ENCODE measurements at regions not wholly inside any gene's neighbourhood (a gene's known extent, or its start where the extent isn't known, plus 50 kb on each side); places are given as distances from the start of the nearest gene placed in this dataset.

GRCh38 chr5:3794611-3795010 lies 199.0 kb downstream of the IRX1 start:
- H3K4me3 ChIP-seq = no peak overlapping the region
- no peaks in the 10 kb centered on the region for H3K27me3 ChIP-seq
- no peak for ATAC-seq (ENCODE audit: low FRiP score in 2 of 2)
- no peak for DNase-seq
- H3K9me3 ChIP-seq = no peaks in the 10 kb centered on the region
- H3K36me3 ChIP-seq = no peaks in the 10 kb centered on the region
- 91 to 100% methylated on average over 1 of the region's 1 CpG for WGBS, 2 donors
- no peak overlapping the region for H3K27ac ChIP-seq
- H3K4me1 ChIP-seq = no peaks in the 10 kb centered on the region
- no peak for TF ChIP-seq POLR2A (IDR thresholded peaks at IDR 0.05)
- TF ChIP-seq POLR2AphosphoS5 (IDR thresholded peaks at IDR 0.05) = no peak
- TF ChIP-seq EP300 (IDR thresholded peaks at IDR 0.05) = no peak
- TF ChIP-seq CTCF (IDR thresholded peaks at IDR 0.05) = no peak

GRCh38 chr5:3796736-3797135 lies 201.1 kb downstream of the IRX1 start:
- Histone ChIP-seq H3K27ac (no peak overlapping the region), H3K27me3 (no peaks in the 10 kb centered on the region), H3K4me1 (no peaks in the 10 kb centered on the region), H3K9me3 (no peaks in the 10 kb centered on the region), H3K36me3 (no peaks in the 10 kb centered on the region), H3K4me3 (no peak overlapping the region)
- no peak for ATAC-seq (ENCODE audit: low FRiP score in 2 of 2)
- TF ChIP-seq POLR2AphosphoS5 (IDR thresholded peaks at IDR 0.05) (no peak), POLR2A (IDR thresholded peaks at IDR 0.05) (no peak), CTCF (IDR thresholded peaks at IDR 0.05) (no peak), EP300 (IDR thresholded peaks at IDR 0.05) (no peak)
- WGBS, 2 donors = 78 to 88% methylated on average over 2 to 3 of the region's 3 CpGs
- no peak for DNase-seq

GRCh38 chr5:3801967-3802366 lies 206.3 kb downstream of the IRX1 start:
- Histone ChIP-seq H3K27me3 (no peaks in the 10 kb centered on the region), H3K36me3 (no peaks in the 10 kb centered on the region), H3K4me1 (no peaks in the 10 kb centered on the region), H3K9me3 (no peaks in the 10 kb centered on the region), H3K27ac (no peak overlapping the region), H3K4me3 (no peak overlapping the region)
- no peak for DNase-seq
- 82 to 93% methylated on average over 2 of the region's 2 CpGs for WGBS, 2 donors
- no peak for ATAC-seq (ENCODE audit: low FRiP score in 2 of 2)
- TF ChIP-seq POLR2AphosphoS5 (IDR thresholded peaks at IDR 0.05) (no peak), CTCF (IDR thresholded peaks at IDR 0.05) (no peak), POLR2A (IDR thresholded peaks at IDR 0.05) (no peak), EP300 (IDR thresholded peaks at IDR 0.05) (no peak)

- WGBS, 2 donors = 79 to 80% methylated on average over 3 to 4 of the region's 4 CpGs
- Histone ChIP-seq H3K4me1 (no peaks in the 10 kb centered on the region), H3K27me3 (no peaks in the 10 kb centered on the region), H3K4me3 (no peak overlapping the region), H3K36me3 (no peaks in the 10 kb centered on the region), H3K9me3 (no peaks in the 10 kb centered on the region), H3K27ac (no peak overlapping the region)
- ATAC-seq (ENCODE audit: low FRiP score in 2 of 2) (no peak), DNase-seq (no peak)
- TF ChIP-seq EP300 (IDR thresholded peaks at IDR 0.05) = no peak
- TF ChIP-seq POLR2A (IDR thresholded peaks at IDR 0.05) = no peak
- TF ChIP-seq POLR2AphosphoS5 (IDR thresholded peaks at IDR 0.05) = no peak
- TF ChIP-seq CTCF (IDR thresholded peaks at IDR 0.05) = no peak
These were observed 213.8 kb downstream of the IRX1 start for GRCh38 chr5:3809455-3809854.

GRCh38 chr5:3811116-3811515 lies 215.5 kb downstream of the IRX1 start:
- Histone ChIP-seq H3K9me3 (no peaks in the 10 kb centered on the region), H3K27me3 (no peaks in the 10 kb centered on the region), H3K27ac (no peak overlapping the region), H3K4me3 (no peak overlapping the region), H3K36me3 (no peaks in the 10 kb centered on the region), H3K4me1 (no peaks in the 10 kb centered on the region)
- 86 to 96% methylated on average over 1 of the region's 1 CpG for WGBS, 2 donors
- no peak for ATAC-seq (ENCODE audit: low FRiP score in 2 of 2)
- DNase-seq = no peak
- TF ChIP-seq CTCF (IDR thresholded peaks at IDR 0.05) = no peak
- no peak for TF ChIP-seq EP300 (IDR thresholded peaks at IDR 0.05)
- TF ChIP-seq POLR2A (IDR thresholded peaks at IDR 0.05) = no peak
- TF ChIP-seq POLR2AphosphoS5 (IDR thresholded peaks at IDR 0.05) = no peak
